GM21367 (cell line): ENCODE measurements at regions not wholly inside any gene's neighbourhood (a gene's known extent, or its start where the extent isn't known, plus 50 kb on each side); places are given as distances from the start of the nearest gene placed in this dataset.
A peak's percentile ranks its signal among the peaks of the same experiment; 100 is the strongest.
"Not testable (repeated sequence)": the region's sequence is repeated elsewhere in the genome, so short reads cannot be mapped to it uniquely, and the experiment has no call there.

Experiments used
- ATAC-seq: cut with Tn5 transposase; IDR thresholded peaks from one replicate; pipeline ENCODE4 v1.9.1; 2021; ENCODE audit not compliant: unreplicated experiment

DNA sequence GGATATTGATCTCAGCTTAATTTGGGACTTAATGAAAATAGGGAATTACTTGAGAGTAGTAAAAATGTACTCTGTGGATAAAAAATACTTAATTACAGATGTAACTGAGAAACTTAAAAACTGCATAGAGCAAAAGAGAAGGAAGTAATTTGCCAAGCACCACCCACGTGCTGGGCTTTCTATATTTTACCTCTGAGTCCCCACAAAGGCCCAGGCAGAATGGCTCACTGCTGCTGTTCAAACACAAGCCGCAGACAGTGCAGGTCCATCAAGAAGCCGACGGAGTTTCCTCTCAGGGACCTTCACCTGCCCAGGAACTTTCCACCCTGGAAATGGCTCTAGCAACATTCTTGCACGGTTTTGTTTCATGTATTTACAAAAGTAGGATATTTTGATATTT lies 77.2 kb upstream of the TRPM1 start:
- ATAC-seq, result no peak

DNA sequence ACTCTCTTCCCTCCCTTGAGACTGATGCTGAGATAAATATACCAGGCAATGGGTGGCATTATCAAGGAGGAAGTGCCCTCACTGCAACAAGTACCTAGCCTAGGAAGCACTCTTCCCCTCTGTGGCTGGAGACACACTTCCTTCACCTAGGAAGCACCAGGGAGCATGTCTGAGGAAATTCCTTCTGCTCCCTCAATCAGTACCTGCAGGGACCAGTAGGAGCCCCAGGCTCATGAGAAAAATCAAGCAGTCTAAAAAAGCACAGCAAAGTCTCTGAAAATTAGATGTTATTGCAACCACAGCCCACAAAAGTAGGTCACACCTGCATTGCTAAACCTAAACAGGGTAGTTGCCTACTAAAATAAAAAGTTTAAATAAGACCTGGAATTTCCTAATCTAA lies 78.2 kb upstream of the TRPM1 start:
- no peak for ATAC-seq

DNA sequence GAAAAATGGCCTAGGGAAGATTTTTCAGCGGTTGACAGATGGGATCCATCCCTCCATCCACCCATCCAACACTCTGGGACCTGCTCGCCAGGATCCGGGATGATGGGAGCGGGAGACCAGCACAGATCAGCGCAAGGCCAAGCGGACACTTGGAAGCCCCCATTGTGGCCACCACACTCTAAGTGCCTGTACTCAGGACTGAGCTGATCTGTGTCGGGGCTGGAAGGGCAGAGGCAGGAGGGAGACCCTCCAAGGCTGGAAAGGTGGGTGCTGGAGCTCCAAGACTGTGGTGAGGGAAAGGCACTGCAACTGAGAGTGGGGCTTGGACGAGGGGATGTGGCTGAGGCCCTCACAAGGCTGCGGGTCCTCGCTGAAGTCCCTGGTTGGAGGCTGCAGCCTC lies 91.8 kb upstream of the TRPM1 start:
- ATAC-seq, result no peak

DNA sequence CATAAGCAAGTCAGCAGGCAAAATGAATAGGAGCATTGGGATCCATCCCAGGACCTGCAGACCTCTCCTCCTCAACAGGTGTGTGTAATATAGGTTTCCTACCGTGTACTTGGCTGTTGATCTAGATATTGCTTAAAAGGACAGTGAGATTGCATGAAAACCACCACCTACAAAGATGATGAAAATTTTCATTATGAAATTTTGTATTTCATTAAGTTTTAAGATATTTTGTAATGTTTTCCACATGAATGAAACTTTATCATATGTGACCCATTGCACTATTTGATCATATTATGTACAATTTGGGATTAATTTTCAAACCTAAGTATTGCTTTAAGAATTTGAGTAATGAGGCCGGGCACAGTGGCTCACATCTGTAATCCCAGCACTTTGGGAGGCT lies 94.3 kb upstream of the TRPM1 start:
- no peak for ATAC-seq

DNA sequence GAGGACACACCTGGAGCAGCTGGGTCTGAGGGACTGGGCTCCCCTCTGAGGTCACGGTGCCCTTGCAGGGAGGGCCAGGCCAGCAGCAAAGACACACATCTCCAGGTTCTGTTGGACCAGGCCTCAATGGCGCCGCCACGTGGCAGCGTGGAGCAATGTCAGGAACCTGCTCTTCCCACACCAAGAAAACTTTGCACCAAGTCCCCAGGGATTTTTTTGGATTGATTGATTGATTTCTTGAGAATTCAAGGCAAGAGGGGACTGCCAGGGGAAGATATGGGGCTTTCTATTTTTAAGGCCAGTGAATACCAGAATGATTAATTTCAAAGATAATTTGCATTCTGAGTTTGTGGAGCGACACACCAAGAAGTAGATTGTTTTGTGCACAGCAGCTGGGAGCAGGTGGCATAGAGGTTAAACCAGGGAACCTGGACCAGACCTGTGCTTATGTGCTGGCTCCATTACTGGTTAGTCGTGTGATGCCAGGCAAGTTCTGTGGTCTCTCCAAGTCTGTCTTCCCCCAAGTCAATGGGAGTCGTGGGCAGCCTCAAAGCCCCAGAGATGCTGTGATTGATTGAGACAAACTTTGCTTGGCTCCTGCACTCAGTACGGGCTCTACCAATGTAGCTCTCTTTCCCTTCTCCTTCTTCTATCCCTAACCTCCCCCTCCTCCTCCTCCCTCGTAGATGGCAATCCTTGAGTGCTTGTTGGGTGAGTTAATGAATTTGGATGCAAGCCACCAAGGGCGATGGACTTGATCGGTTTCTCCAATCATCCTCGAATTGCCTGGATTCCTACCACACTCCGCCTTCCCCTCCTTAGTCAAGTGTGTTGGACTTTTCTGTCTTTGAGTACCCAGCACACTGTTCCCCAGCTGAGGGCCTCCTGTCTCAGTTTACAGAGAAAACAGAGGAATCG lies 96.2 kb upstream of the TRPM1 start:
- no peak for ATAC-seq

DNA sequence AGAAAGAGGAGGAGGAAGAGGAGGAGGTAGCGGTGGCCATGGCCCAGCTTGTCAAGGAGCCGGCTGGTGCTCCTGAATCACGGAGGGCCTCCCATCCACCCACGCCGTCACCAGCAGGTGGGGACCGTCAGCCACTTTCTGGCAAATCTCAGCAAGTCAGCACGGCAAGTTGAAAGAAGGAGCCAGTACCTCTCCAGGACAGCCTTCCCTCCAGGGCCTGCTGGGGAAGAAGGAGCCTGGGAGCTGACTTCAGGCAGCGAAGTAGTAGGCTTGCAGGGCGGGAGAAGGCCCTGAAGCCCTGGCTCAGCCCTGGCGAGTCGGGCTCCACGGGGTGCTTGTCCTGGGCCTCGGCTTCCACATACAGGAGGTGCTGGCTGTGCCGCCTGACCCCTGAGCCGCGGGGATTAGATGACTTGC lies 99.2 kb upstream of the TRPM1 start:
- ATAC-seq, result no peak

DNA sequence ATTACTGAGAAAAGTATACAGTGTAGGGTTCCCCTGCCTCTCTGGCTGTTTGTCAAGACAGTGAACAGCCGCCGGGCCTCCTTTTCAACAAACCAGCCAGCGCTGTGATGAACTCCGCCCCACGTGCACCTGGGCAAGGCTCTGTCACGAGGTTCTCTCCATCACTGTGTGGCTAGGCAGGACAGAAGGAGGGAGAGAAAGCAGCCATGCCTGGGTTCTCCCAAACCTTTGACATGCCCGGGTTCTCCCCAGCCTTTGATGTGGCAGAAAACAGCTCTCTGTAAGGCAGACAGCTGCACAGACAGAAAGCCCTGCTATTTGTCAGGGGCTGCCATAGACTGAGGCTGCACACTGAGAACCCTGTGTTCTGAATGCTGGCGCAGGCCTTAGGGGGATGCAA lies 101.4 kb upstream of the TRPM1 start:
- ATAC-seq, result no peak

DNA sequence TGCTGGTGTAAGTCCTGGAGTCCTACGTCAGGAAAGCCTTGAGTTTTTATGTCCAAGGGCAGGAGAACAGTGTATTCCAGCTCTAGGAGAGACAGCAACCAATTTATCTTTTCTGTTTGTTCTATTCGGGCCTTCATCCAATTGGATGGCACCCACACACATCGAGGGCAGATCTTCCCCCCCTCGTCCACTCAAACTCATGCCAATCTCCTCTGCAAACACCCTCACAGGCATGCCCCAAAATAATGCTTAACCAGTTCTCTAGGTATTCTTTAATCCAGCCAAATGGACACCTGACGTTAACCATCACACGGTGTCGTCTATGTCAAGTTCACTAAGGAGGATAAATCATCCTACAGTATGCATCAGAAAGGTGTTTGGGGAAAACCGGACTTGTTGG lies 102.5 kb upstream of the TRPM1 start:
- ATAC-seq, result no peak

DNA sequence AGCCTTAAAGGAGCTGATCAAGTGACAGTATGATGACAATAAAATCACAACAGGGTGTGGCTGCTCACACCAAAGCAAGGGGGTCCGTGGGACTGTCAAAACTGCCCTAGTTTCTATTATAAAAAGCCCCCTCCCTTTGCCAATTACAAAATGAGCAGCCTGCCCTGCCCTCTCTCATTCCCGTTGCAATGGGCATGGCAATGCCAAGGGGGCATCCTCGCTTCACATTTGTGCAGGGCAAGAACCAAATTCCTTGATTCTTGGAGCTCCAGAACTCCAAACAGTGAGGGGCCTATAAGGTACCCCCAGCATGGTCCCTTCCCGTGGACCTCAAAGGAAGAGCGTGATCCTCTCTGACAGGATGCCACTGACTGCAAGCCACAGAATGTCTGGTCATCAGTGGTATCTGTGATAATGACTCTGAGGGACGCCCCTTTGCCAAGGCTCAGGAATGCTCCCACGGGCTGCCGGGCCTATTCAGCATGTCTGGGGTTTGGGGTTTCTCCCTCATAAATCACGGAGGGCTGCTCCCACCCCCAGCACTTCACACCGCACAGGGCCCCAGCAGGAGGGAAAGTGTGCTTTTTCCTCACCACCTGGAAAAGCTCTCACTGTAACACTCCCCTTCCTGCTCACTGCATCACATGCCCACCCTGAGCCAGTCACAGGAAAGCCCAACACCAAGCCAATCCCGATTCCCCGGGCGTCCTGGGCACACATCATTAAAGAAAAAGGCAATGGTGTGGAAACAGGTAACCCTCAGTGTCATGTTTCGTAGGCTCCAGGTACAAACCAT lies 105.1 kb upstream of the TRPM1 start:
- ATAC-seq, result no peak

DNA sequence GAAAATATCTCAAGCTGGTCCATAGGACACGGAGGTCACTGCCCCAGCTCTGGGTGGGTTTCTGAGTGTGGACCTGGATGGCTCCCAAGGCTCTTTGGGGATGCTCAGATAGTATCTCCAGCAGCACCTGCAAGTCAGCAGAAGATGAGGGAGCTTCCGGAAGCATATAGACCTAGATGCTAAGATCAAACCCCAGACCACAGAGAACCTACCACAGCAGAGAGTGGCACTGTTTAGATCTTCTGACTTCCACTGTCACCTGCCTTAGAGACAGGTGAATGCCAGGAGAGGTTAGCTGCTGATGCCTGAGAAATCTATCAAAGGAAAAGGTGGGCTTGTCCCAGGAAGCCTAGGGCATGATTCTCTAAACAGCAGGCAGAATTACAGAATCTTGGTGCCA lies 105.7 kb upstream of the TRPM1 start:
- no peak for ATAC-seq

DNA sequence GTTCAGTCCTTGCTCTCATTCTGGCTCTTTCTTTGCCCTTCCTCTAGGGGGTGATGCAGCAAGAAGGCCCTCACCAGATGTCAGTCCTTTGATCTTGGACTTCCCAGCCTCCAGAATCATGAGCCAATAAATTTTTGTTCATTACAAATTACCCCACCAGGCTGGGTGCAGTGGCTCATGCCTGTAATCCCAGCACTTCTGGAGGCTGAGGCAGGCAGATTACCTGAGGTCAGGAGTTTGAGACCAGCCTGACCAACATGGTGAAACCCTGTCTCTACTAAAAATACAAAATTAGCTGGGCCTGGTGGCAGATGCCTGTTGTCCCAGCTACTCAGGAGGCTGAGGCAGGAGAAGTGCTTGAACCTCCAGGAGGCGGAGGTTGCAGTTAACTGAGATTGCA lies 106.3 kb upstream of the TRPM1 start:
- ATAC-seq, result not testable (repeated sequence)

DNA sequence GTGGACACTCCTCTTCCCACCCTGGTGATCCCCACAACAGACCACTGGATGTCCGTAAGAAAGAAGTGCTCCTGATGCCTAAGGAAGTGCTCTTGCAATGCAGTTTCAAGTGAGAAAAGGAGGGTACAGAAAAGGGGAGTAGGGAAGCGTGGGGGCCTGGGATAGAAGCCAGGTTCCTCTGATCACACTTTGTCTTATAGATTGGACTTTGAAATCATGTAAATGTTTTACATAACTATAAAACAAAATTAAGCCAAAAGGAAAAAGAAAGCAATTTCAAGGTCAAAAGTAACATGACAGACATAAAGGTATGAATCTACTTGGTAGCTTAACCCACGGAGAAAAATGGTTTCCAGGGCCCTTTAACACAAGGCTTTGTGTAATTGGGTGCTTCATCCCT lies 107.3 kb upstream of the TRPM1 start:
- no peak for ATAC-seq

DNA sequence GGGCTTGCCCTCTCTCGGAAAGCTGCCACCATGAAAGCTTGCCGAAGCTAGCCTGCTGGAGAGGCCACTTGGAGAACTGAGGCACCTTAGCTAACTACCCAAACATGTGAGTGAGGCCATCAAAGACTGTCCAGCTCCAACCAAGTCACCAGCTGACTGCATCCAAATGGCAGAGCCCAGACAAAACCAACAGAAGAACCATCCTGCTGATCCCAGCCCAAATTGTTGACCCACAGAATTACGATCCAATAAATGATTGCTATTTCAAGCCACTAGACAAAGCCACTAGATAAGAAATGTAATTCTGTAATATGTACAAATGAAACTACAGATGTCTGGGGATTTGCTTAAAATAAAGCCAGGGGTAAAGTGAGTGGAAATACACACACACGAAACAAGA lies 109.8 kb upstream of the TRPM1 start:
- ATAC-seq, result no peak

DNA sequence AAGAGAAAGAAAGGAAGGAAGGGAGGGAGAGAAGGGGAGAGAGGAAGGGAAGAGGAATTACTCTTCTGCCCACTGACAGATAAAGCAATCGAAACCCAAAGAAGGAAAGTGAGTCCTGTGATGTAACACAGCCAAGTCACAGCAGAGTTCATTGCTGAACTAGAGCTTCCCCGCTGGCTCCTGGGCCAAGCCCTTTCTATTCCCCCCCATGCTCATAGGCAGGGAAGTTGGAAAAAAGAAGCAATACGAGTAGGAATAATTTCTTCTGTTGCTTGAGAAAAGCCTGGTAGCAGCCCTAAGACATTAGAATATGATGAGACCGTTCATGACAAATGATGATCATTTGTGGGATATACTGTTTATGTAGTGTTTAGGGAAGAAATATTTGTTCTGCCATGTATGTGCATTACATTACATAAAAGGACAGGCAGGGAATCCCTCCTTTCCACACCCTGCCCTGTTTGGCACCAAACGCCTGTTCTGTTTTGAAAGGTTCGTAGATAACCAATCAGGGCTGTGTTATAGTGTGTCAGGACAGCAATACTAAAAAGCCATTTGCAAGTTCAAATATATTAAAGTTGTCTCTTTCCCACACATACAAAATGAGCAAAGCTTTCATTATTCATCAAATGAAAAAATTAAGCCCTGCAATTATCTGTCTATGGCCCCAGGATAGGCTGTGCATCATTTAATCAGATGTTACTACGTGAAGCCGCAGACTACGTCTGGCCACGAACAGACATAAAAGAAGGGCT lies 111.0 kb upstream of the TRPM1 start:
- ATAC-seq, result no peak

DNA sequence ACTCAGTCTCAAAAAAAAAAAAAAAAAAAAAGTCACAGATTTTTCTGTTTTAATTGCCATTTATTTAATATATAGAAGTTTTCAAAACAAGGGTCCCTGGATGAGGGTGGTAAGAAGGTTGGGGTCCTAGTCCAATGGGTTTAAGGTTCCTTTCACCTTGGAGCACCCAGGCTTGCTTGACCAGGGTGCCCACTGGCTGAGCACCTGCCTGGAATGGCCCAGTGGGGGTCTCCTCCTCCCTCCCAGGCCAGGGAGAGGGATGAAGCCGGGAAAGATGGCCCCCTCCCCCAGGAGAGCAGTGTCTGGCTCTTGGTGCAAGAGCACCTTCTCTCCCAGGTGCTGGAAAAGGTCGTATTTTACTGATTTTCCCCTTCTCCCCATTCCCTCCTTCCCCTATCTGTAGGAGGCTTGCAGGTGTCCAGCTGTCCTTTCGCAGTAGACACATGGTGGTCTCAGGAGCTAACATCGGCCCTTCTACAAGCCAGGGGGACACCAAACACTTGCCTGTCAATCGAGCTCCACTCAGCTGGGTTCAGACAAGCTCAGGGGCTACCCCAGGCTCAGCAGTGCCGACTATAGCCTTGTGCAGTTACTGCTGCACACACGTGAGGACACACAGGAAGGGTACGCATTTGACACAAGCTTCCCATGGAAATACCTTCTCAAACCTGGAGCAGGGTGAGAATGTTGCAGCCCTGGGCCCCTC lies 112.3 kb upstream of the KLF13 start:
- ATAC-seq, result no peak

DNA sequence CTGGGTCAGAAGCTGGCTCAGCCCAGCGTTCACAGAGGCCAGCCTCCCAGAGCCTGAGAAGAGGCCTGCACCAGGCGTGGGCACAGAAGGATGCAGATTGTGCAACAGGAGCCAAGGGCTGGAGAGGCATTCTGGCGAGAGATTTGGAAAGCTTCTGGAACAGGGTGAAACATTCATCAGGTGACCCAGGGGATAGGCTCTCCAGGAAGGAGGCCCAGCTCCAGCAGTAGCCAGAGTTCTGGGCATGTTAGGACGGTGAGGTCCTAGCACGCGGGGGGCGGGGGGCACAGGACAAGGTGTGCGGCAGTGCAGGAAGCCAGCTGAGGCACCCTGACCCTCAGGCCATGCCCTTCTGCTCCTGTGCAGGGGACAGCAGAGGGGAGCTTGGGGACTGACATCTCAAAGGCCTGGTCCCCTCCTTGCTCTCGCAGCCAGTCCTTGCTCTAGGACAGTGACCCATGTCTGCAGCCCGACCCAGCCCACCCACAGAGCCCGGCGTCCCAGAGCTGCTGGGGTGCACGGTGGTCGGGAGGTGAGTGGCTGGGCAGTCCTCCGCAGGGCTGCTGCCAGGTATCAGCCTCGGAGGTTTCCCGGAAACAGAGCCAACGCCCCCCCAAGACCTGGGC lies 111.7 kb upstream of the KLF13 start:
- no peak for ATAC-seq

DNA sequence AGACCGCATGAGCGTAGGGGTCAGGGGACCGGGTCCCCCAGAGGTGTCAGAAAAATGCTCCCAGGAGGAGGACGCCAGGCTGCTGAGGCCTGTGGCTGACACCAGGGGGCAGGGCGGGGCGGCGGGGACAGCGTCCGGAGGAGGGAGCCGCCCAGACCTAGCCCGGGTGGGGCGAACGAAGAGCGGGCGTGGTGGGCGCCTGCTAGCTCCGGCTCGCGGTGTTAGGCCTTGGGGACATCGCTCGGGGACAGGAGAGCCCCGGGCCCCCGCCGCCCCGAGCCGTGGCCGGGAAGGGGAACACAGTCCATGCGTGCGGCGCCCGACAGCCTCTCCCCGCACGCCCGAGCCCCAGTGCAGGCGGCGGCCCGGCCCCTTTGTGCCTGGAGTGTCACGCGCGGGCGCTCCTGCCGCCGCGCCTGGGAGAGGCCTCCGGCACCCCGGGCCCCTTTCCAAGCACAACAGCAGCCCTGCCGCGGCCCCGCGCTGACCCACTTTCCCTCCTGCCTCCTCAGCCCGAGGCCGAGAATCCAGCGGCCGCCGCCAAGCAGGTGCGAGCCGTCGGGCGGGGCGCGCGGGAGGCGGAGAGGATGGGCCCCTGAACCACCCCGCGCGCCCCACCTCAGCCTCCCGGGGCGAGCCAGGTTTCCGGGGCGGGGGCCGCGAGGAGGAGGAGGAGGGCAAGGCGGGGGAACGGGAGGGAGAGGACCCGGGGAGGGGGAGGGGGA lies 111.0 kb upstream of the KLF13 start:
- ATAC-seq, result peak; percentile 75

DNA sequence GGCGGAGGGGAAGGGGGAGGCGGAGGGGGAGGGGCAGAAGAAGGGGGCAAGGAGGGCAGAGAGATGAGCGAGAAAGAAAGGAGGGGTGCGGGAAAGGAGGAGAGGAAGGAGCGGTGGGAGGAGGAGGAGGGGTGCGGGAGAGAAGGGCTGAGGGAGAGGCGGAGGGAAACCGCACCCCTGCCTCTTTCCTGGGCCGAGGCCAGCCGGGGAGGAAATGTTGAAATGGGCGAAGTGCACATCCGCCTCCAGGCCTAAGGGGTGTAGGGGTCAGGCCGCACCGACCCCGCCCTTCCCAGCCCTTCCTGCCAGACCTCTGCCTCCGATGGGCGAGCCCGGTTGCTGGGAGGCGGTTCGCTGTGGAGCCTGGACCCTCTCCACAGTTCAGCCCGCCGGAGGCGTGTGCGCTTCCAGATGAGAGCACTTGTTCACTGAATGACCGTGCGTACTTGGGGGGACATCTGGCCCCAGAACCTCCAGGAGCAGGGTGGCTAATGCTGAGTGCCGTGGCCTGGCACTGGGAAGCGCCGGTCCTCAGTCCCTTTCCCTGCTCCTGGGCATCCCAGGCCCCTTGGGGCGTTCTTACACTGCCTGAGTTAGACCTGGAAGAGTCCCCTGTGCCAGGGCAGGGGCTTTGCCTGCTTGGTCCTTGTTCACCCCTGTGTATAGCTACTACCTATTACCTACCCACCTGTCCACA lies 110.3 kb upstream of the KLF13 start:
- ATAC-seq, result peak; percentile 30

DNA sequence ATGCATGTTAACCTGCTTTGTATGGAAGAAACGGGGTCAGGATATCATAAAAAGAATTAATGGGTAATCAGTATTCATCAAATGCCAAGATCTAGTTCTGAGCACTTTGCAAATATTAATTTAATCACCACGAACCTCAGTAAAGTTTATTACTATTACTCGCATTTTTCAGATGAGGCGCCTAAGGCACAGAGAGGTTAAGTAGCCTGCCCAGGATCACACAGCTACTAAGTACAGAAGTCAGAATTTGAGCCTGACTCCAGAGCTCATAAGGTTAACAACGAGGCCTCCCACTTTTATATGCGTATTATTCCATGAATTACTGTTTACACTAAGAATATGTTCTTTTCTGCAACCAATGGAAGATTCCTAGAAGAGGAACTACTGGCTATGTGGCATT lies 109.6 kb upstream of the KLF13 start:
- ATAC-seq, result no peak
